Fibroblast of lung (primary cell): ENCODE measurements at regions not wholly inside any gene's neighbourhood (a gene's known extent, or its start where the extent isn't known, plus 50 kb on each side); places are given as distances from the start of the nearest gene placed in this dataset.

ENCODE experiments used
- DNase-seq, 2 donors: peaks; one replicate each; pipeline versions ENCODE4 v3.0.0 to v3.0.0-alpha.2; 2010; ENCODE audit warnings: low read depth in 2 of 2
- H2AFZ ChIP-seq: 2 replicates; pipeline ENCODE4 v1.5.1; 2012; ENCODE audit warnings: low read length, control low read depth, inconsistent platforms
- H3K27ac ChIP-seq: 2 replicates; pipeline ENCODE4 v1.5.1; 2011; ENCODE audit warnings: low read length, control low read depth; ENCODE audit not compliant: insufficient read depth
- H3K27me3 ChIP-seq: 2 replicates; pipeline ENCODE4 v1.5.1; 2011; ENCODE audit warnings: mild to moderate bottlenecking, low read length; ENCODE audit not compliant: control insufficient read depth, insufficient read depth
- H3K36me3 ChIP-seq: 2 replicates; pipeline ENCODE4 v1.5.1; 2011; ENCODE audit warnings: low read length; ENCODE audit not compliant: control insufficient read depth, insufficient read depth
- H3K4me1 ChIP-seq: 2 replicates; pipeline ENCODE4 v1.5.1; 2011; ENCODE audit warnings: low read length; ENCODE audit not compliant: control insufficient read depth, insufficient read depth; ENCODE audit errors: extremely low read depth
- H3K4me2 ChIP-seq: 2 replicates; pipeline ENCODE4 v1.5.1; 2011; ENCODE audit warnings: low read length, control low read depth; ENCODE audit not compliant: insufficient read depth; ENCODE audit errors: extremely low read depth
- H3K4me3 ChIP-seq, 4 experiments: fragments of 200-600 bp in 1 of 4; sonication (generic) in 1 of 4; replicated peaks in 1 of 4; 2 replicates each; pipeline ENCODE4 v1.5.1; 2011 to 2016; ENCODE audit warnings: low read length in 4 of 4, low read depth in 3 of 4, mild to moderate bottlenecking in 3 of 4, control low read depth in 2 of 4, inconsistent platforms in 1 of 4, mixed read lengths in 1 of 4; ENCODE audit not compliant: insufficient read depth in 1 of 4; ENCODE audit errors: control extremely low read depth in 1 of 4
- H3K79me2 ChIP-seq: 2 replicates; pipeline ENCODE4 v1.5.1; 2012; ENCODE audit warnings: mild to moderate bottlenecking, low read length, inconsistent platforms; ENCODE audit not compliant: control insufficient read depth, insufficient read depth
- H3K9ac ChIP-seq: 2 replicates; pipeline ENCODE4 v1.5.1; 2011; ENCODE audit warnings: mild to moderate bottlenecking, low read length, control low read depth; ENCODE audit not compliant: insufficient read depth
- H3K9me3 ChIP-seq: 2 replicates; pipeline ENCODE4 v1.5.1; 2012; ENCODE audit warnings: low read depth, low read length; ENCODE audit not compliant: control insufficient read depth, insufficient read depth
- H4K20me1 ChIP-seq: 2 replicates; pipeline ENCODE4 v1.5.1; 2011; ENCODE audit warnings: low read length; ENCODE audit not compliant: control insufficient read depth, insufficient read depth; ENCODE audit errors: extremely low read depth
- EZH2 ChIP-seq: IDR thresholded peaks from 2 replicates; pipeline ENCODE4 v1.5.1; 2012; ENCODE audit warnings: low read length, control low read depth, mild to moderate bottlenecking; ENCODE audit errors: missing control alignments
- TF ChIP-seq, protein P1 (sequence below), 2 donors: IDR thresholded peaks in 1 of 2; conservative IDR thresholded peaks in 1 of 2; 1 replicate in 1 of 2; 2 replicates in 1 of 2; pipeline ENCODE4 v1.5.1; 2011 to 2012; ENCODE audit warnings: low read length in 2 of 2, control low read depth in 1 of 2, inconsistent platforms in 1 of 2, low read depth in 1 of 2, mild to moderate bottlenecking in 1 of 2

DNA sequence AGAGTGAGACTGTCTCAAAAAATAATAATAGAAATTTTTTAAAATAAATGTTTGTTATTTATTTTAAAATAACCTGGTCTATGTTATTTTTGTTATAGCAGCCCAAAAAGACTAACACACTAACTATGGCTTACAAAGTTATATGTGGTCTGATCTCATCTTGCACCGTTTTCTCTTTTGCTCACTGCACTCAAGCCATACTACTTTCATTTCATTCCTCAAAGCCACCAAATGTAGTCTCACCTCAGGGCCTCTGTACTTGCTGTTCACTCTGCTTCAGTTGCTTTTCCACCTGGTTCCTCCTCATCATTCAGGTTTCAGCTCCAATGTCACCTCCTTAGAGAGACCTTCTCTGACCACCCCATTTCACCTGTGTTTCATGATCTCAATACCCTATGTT is 55.2 kb upstream of the MDM1 start:
- Histone ChIP-seq H3K27ac (no peak overlapping the region), H3K9ac (no peak overlapping the region), H3K4me1 (no peaks in the 10 kb centered on the region), H3K36me3 (no peaks in the 10 kb centered on the region), H3K4me2 (no peak overlapping the region), H3K9me3 (no peaks in the 10 kb centered on the region), H3K27me3 (peaks cover 4% of the 10 kb centered on the region), H4K20me1 (no peaks in the 10 kb centered on the region), H2AFZ (no peak overlapping the region), H3K4me3 (no peak overlapping the region), H3K79me2 (no peaks in the 10 kb centered on the region)
- DNase-seq: no peak
- no peak for TF ChIP-seq EZH2
- TF ChIP-seq, protein P1, sequence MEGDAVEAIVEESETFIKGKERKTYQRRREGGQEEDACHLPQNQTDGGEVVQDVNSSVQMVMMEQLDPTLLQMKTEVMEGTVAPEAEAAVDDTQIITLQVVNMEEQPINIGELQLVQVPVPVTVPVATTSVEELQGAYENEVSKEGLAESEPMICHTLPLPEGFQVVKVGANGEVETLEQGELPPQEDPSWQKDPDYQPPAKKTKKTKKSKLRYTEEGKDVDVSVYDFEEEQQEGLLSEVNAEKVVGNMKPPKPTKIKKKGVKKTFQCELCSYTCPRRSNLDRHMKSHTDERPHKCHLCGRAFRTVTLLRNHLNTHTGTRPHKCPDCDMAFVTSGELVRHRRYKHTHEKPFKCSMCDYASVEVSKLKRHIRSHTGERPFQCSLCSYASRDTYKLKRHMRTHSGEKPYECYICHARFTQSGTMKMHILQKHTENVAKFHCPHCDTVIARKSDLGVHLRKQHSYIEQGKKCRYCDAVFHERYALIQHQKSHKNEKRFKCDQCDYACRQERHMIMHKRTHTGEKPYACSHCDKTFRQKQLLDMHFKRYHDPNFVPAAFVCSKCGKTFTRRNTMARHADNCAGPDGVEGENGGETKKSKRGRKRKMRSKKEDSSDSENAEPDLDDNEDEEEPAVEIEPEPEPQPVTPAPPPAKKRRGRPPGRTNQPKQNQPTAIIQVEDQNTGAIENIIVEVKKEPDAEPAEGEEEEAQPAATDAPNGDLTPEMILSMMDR (conservative IDR thresholded peaks at IDR 0.05 in 1 of 2, IDR thresholded peaks at IDR 0.05 in 1 of 2; ENCODE audit: low read depth in 1 of 2, low read length in 2 of 2): no peak

DNA sequence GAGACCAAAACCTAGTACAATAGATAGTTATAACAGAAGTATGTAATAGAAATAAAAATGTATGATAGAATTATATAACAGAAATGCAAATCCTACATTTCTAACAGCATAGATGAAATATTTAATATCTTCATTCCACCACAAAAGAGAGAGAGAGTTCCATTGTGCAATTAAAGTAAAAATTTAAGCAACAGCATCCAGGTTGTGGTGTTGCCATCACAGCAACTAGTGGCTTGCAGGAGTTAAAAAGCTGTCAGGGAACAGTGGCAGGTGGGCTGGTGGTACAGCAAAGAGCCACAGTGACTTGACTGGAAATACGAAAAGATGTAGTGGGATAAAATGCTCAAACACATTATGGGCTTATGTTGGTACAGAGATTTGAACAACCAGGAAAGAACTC is 57.1 kb upstream of the MDM1 start:
- H3K4me2 ChIP-seq: no peak overlapping the region
- H3K4me3 ChIP-seq: no peak overlapping the region
- H3K9me3 ChIP-seq: no peaks in the 10 kb centered on the region
- no peak overlapping the region for H3K27ac ChIP-seq
- no peaks in the 10 kb centered on the region for H3K79me2 ChIP-seq
- H2AFZ ChIP-seq: no peak overlapping the region
- H3K27me3 ChIP-seq: peaks cover 4% of the 10 kb centered on the region
- no peaks in the 10 kb centered on the region for H3K36me3 ChIP-seq
- no peak for TF ChIP-seq EZH2
- TF ChIP-seq, protein P1 (conservative IDR thresholded peaks at IDR 0.05 in 1 of 2, IDR thresholded peaks at IDR 0.05 in 1 of 2; ENCODE audit: low read depth in 1 of 2, low read length in 2 of 2): no peak
- no peak for DNase-seq
- no peak overlapping the region for H3K9ac ChIP-seq
- H4K20me1 ChIP-seq: no peaks in the 10 kb centered on the region
- no peaks in the 10 kb centered on the region for H3K4me1 ChIP-seq

DNA sequence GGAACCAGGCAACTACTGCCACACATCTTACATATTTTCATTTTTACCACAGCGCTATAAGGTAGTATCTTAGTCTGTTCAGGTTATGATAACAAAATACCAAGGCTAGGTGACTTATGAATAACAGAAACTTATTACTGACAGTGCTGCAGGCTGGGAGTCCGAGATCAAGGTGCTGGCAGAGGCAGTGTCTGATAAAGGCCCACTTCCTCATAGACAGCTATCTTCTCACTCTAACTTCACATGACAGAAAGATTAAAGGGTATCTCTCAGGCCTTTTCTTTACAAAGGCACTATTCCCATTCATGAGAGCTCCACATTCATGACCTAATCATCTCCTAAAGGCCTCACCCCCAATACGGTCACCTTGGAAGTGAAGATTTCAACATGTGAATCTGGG is 59.8 kb upstream of the MDM1 start:
- no peak overlapping the region for H3K9ac ChIP-seq
- TF ChIP-seq EZH2: no peak
- no peaks in the 10 kb centered on the region for H3K9me3 ChIP-seq

More for the DNA sequence above, 59.8 kb upstream of the MDM1 start:
- no peak overlapping the region for H3K27ac ChIP-seq
- H2AFZ ChIP-seq: no peak overlapping the region
- no peaks in the 10 kb centered on the region for H3K79me2 ChIP-seq
- no peaks in the 10 kb centered on the region for H3K27me3 ChIP-seq
- no peak overlapping the region for H3K4me3 ChIP-seq
- no peaks in the 10 kb centered on the region for H3K4me1 ChIP-seq
- H3K36me3 ChIP-seq: no peaks in the 10 kb centered on the region
- no peak overlapping the region for H3K4me2 ChIP-seq
- no peaks in the 10 kb centered on the region for H4K20me1 ChIP-seq
- DNase-seq: no peak
